GM12878 (cell line): ENCODE measurements at regions not wholly inside any gene's neighbourhood (a gene's known extent, or its start where the extent isn't known, plus 50 kb on each side); places are given as distances from the start of the nearest gene placed in this dataset.

ENCODE experiments used
- BACH1 ChIP-seq: fragments of 450-650 bp; IDR thresholded peaks from 2 replicates; pipeline ENCODE4 v1.6.1; 2017; ENCODE audit warnings: mild to moderate bottlenecking, borderline replicate concordance
- ESRRA ChIP-seq: IDR thresholded peaks from 2 replicates; pipeline ENCODE4 v1.6.1; 2012; ENCODE audit warnings: mild to moderate bottlenecking, low read length, improper control_type of control experiment
- GABPA ChIP-seq: IDR thresholded peaks from 2 replicates; pipeline ENCODE4 v1.6.1; 2014; ENCODE audit warnings: antibody characterized with exemption, low read depth, mild to moderate bottlenecking, inconsistent platforms
- HDAC6 ChIP-seq: fragments of 200-600 bp; sonication (generic); IDR thresholded peaks from one replicate; pipeline ENCODE4 v1.8.0; 2017; ENCODE audit warnings: antibody characterized with exemption; ENCODE audit not compliant: unreplicated experiment
- IRF4 ChIP-seq: IDR thresholded peaks from 2 replicates; pipeline ENCODE4 v1.6.1; 2011; ENCODE audit warnings: low read depth, low read length
- MXI1 ChIP-seq: fragments of 150-350 bp; IDR thresholded peaks from 2 replicates; pipeline ENCODE4 v1.6.1; 2011; ENCODE audit warnings: low read depth, mild to moderate bottlenecking, inconsistent platforms, low read length, improper control_type of control experiment
- MYB ChIP-seq: fragments of 150-350 bp; IDR thresholded peaks from 2 replicates; pipeline ENCODE4 v1.6.1; 2014; ENCODE audit warnings: mild to moderate bottlenecking, low read depth, low read length, borderline replicate concordance
- RUNX3 ChIP-seq: IDR thresholded peaks from 2 replicates; pipeline ENCODE4 v1.6.1; 2012; ENCODE audit warnings: low read length, inconsistent platforms
- SP1 ChIP-seq: IDR thresholded peaks from one replicate; pipeline ENCODE4 v1.6.1; 2011; ENCODE audit warnings: low read depth, low read length
- SUZ12 ChIP-seq: fragments of 200-600 bp; sonication (generic); IDR thresholded peaks from one replicate; pipeline ENCODE4 v1.6.1; 2018; ENCODE audit warnings: antibody characterized with exemption, mild to moderate bottlenecking; ENCODE audit not compliant: unreplicated experiment
- TCF12 ChIP-seq: IDR thresholded peaks from 2 replicates; pipeline ENCODE4 v1.6.1; 2011; ENCODE audit warnings: low read depth, mild to moderate bottlenecking, low read length
- ZNF24 ChIP-seq: fragments of 450-650 bp; IDR thresholded peaks from 2 replicates; pipeline ENCODE4 v1.6.1; 2017; ENCODE audit warnings: antibody characterized with exemption, mild to moderate bottlenecking
- TF ChIP-seq, protein P1 (sequence below): IDR thresholded peaks from 2 replicates; pipeline ENCODE4 v1.6.1; 2012; ENCODE audit warnings: low read length, inconsistent platforms
- TF ChIP-seq, protein P2 (sequence below): fragments of 450-650 bp; IDR thresholded peaks from 2 replicates; pipeline ENCODE4 v1.6.1; 2017; ENCODE audit warnings: mild to moderate bottlenecking

DNA sequence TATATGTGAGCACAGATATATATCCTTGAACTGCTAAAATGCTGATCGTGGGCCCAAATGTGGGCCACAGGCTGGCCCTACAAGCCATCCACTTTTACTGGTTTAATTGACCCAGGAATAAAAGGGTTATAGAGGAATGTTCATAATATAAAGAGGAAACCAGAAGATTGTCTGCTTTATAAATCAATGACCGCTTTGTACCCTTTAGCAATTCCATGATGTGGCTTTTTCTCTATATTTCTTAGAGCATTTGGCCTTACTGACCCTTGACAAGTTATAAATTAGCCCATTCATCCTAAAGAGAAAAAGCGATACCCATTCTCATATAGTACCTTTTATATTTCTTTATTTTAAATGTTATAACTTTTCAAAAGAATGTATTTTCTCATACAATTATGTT, 87.1 kb upstream of the ITGA4 start (continued):
- TF ChIP-seq HDAC6: no peak
- TF ChIP-seq IRF4: no peak
- TF ChIP-seq MXI1: no peak
- TF ChIP-seq ZNF24: no peak
- TF ChIP-seq BACH1: no peak
- no peak for TF ChIP-seq ESRRA
- no peak for TF ChIP-seq TCF12
- no peak for TF ChIP-seq RUNX3
- TF ChIP-seq MYB: no peak
- TF ChIP-seq, protein P1, sequence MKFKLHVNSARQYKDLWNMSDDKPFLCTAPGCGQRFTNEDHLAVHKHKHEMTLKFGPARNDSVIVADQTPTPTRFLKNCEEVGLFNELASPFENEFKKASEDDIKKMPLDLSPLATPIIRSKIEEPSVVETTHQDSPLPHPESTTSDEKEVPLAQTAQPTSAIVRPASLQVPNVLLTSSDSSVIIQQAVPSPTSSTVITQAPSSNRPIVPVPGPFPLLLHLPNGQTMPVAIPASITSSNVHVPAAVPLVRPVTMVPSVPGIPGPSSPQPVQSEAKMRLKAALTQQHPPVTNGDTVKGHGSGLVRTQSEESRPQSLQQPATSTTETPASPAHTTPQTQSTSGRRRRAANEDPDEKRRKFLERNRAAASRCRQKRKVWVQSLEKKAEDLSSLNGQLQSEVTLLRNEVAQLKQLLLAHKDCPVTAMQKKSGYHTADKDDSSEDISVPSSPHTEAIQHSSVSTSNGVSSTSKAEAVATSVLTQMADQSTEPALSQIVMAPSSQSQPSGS: no peak
- no peak for TF ChIP-seq GABPA
- TF ChIP-seq, protein P2, sequence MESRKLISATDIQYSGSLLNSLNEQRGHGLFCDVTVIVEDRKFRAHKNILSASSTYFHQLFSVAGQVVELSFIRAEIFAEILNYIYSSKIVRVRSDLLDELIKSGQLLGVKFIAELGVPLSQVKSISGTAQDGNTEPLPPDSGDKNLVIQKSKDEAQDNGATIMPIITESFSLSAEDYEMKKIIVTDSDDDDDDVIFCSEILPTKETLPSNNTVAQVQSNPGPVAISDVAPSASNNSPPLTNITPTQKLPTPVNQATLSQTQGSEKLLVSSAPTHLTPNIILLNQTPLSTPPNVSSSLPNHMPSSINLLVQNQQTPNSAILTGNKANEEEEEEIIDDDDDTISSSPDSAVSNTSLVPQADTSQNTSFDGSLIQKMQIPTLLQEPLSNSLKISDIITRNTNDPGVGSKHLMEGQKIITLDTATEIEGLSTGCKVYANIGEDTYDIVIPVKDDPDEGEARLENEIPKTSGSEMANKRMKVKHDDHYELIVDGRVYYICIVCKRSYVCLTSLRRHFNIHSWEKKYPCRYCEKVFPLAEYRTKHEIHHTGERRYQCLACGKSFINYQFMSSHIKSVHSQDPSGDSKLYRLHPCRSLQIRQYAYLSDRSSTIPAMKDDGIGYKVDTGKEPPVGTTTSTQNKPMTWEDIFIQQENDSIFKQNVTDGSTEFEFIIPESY: no peak
- TF ChIP-seq SP1: no peak
- TF ChIP-seq SUZ12: no peak
